ENCODE measurements at regions not wholly inside any gene's neighbourhood (a gene's known extent, or its start where the extent isn't known, plus 50 kb on each side); places are given as distances from the start of the nearest gene placed in this dataset.

- Histone ChIP-seq H3K9me3 (no peaks in the 10 kb centered on the region), H3K4me3 (no peak overlapping the region), H3K36me3 (no peaks in the 10 kb centered on the region), H3K4me1 (no peaks in the 10 kb centered on the region), H3K27me3 (no peaks in the 10 kb centered on the region), H3K27ac (no peak overlapping the region)
- DNase-seq: no peak
- TF ChIP-seq CTCF (IDR thresholded peaks at IDR 0.05): no peak
- no peak for TF ChIP-seq POLR2A (IDR thresholded peaks at IDR 0.05)
Observed at GRCh38 chrX:109952050-109952449, 50.9 kb upstream of the TMEM164 start.

- H3K27ac ChIP-seq: no peak overlapping the region
- no peaks in the 10 kb centered on the region for H3K4me1 ChIP-seq
- H3K9me3 ChIP-seq: no peaks in the 10 kb centered on the region
- no peaks in the 10 kb centered on the region for H3K36me3 ChIP-seq
- TF ChIP-seq POLR2A (IDR thresholded peaks at IDR 0.05) (no peak), CTCF (IDR thresholded peaks at IDR 0.05) (no peak)
- no peaks in the 10 kb centered on the region for H3K27me3 ChIP-seq
- no peak for DNase-seq
- H3K4me3 ChIP-seq: no peak overlapping the region
Observed at GRCh38 chrX:109952985-109953905, 49.7 kb upstream of the TMEM164 start.
